HFFc6 (cell line): ENCODE measurements at regions not wholly inside any gene's neighbourhood (a gene's known extent, or its start where the extent isn't known, plus 50 kb on each side); places are given as distances from the start of the nearest gene placed in this dataset.

Experiments used
- DNase-seq: peaks from one replicate; pipeline ENCODE4 v3.0.0-alpha.2; 2018
- H3K27ac Mint-ChIP-seq: 2 replicates; pipeline ENCODE4 v1.8.0; 2020; ENCODE audit warnings: mild to moderate bottlenecking, mixed read lengths
- H3K27me3 Mint-ChIP-seq: 2 replicates; pipeline ENCODE4 v1.8.0; 2021; ENCODE audit warnings: mild to moderate bottlenecking, moderate library complexity, mixed read lengths; ENCODE audit not compliant: insufficient read depth
- H3K36me3 Mint-ChIP-seq: 2 replicates; pipeline ENCODE4 v1.8.0; 2021; ENCODE audit warnings: low read depth, mixed read lengths
- H3K4me1 Mint-ChIP-seq: 2 replicates; pipeline ENCODE4 v1.8.0; 2020; ENCODE audit warnings: low read depth, mixed read lengths
- H3K4me3 Mint-ChIP-seq: 2 replicates; pipeline ENCODE4 v1.8.0; 2020; ENCODE audit warnings: mild to moderate bottlenecking, moderate library complexity, mixed read lengths
- H3K9me3 Mint-ChIP-seq: 2 replicates; pipeline ENCODE4 v1.8.0; 2020; ENCODE audit warnings: mild to moderate bottlenecking, mixed read lengths
- CTCF ChIP-seq: fragments of 200-600 bp; sonication (generic); IDR thresholded peaks from 2 replicates; pipeline ENCODE4 v1.5.0; 2021; ENCODE audit warnings: antibody characterized with exemption, mild to moderate bottlenecking

GRCh38 chr2:67309281-67309680 lies 87.9 kb upstream of the ETAA1 start:
- Mint-ChIP-seq H3K9me3 (no peaks in the 10 kb centered on the region), H3K4me1 (peaks cover 60% of the 10 kb centered on the region), H3K4me3 (no peak overlapping the region), H3K27me3 (no peaks in the 10 kb centered on the region; the same call in 1 of the 2 replicates), H3K36me3 (no peaks in the 10 kb centered on the region), H3K27ac (no peak overlapping the region)
- peak; percentile 32 for DNase-seq
- no peak for TF ChIP-seq CTCF

- Mint-ChIP-seq H3K36me3 (no peaks in the 10 kb centered on the region), H3K27ac (peak overlapping the region; percentile 48)
Observed at GRCh38 chr2:67311536-67311935, 85.6 kb upstream of the ETAA1 start.

GRCh38 chr2:67312871-67313270 lies 84.3 kb upstream of the ETAA1 start:
- Mint-ChIP-seq H3K27me3 (no peaks in the 10 kb centered on the region; the same call in 1 of the 2 replicates), H3K4me3 (no peak overlapping the region), H3K36me3 (no peaks in the 10 kb centered on the region), H3K9me3 (no peaks in the 10 kb centered on the region), H3K27ac (no peak overlapping the region), H3K4me1 (peaks cover 50% of the 10 kb centered on the region)
- DNase-seq = no peak
- TF ChIP-seq CTCF = no peak

More at GRCh38 chr2:67311536-67311935, 85.6 kb upstream of the ETAA1 start:
- Mint-ChIP-seq H3K4me1 (peaks cover 54% of the 10 kb centered on the region), H3K4me3 (no peak overlapping the region), H3K27me3 (no peaks in the 10 kb centered on the region; the same call in 1 of the 2 replicates), H3K9me3 (no peaks in the 10 kb centered on the region)
- peak; percentile 71 for DNase-seq
- no peak for TF ChIP-seq CTCF

- Mint-ChIP-seq H3K9me3 (no peaks in the 10 kb centered on the region), H3K27me3 (no peaks in the 10 kb centered on the region; the same call in 1 of the 2 replicates)
Observed at GRCh38 chr2:67313536-67313935, 83.6 kb upstream of the ETAA1 start.

GRCh38 chr2:67318031-67318430 lies 79.1 kb upstream of the ETAA1 start:
- TF ChIP-seq CTCF = no peak
- Mint-ChIP-seq H3K36me3 (no peaks in the 10 kb centered on the region), H3K4me3 (no peak overlapping the region), H3K27me3 (no peaks in the 10 kb centered on the region; the same call in 1 of the 2 replicates), H3K9me3 (no peaks in the 10 kb centered on the region), H3K27ac (no peak overlapping the region), H3K4me1 (peaks cover 41% of the 10 kb centered on the region)
- no peak for DNase-seq

More at GRCh38 chr2:67313536-67313935, 83.6 kb upstream of the ETAA1 start:
- no peak overlapping the region for H3K27ac Mint-ChIP-seq
- TF ChIP-seq CTCF = no peak
- H3K4me1 Mint-ChIP-seq = peaks cover 44% of the 10 kb centered on the region
- no peak for DNase-seq
- no peak overlapping the region for H3K4me3 Mint-ChIP-seq
- H3K36me3 Mint-ChIP-seq = no peaks in the 10 kb centered on the region

- Mint-ChIP-seq H3K36me3 (no peaks in the 10 kb centered on the region), H3K27me3 (no peaks in the 10 kb centered on the region; the same call in 1 of the 2 replicates), H3K4me1 (peaks cover 41% of the 10 kb centered on the region), H3K9me3 (no peaks in the 10 kb centered on the region), H3K4me3 (no peak overlapping the region), H3K27ac (no peak overlapping the region)
- no peak for DNase-seq
- no peak for TF ChIP-seq CTCF
Observed at GRCh38 chr2:67318563-67318962, 78.6 kb upstream of the ETAA1 start.
